Thymus (tissue), 11 donors: ENCODE measurements at regions not wholly inside any gene's neighbourhood (a gene's known extent, or its start where the extent isn't known, plus 50 kb on each side); places are given as distances from the start of the nearest gene placed in this dataset.
"Not testable (repeated sequence)": the region's sequence is repeated elsewhere in the genome, so short reads cannot be mapped to it uniquely, and the experiment has no call there.

Experiments used
- DNase-seq, 9 donors: peaks; one replicate each; pipeline ENCODE4 v3.0.0-alpha.2; 2013; ENCODE audit warnings: low spot score in 9 of 9, low read depth in 6 of 9, missing footprints in 1 of 9
- H3K27ac ChIP-seq, 2 donors: one replicate each; pipeline ENCODE4 v1.5.1; 2013; ENCODE audit warnings: control low read depth in 1 of 2, low read depth in 1 of 2, low read length in 1 of 2, mild to moderate bottlenecking in 1 of 2, moderate library complexity in 1 of 2
- H3K27me3 ChIP-seq, 2 donors: one replicate each; pipeline ENCODE4 v1.5.1; 2013; ENCODE audit warnings: low read length in 1 of 2; ENCODE audit not compliant: control insufficient read depth in 2 of 2, insufficient read depth in 1 of 2
- H3K36me3 ChIP-seq, 2 donors: one replicate each; pipeline ENCODE4 v1.5.1; 2013; ENCODE audit warnings: low read length in 1 of 2, mild to moderate bottlenecking in 1 of 2, moderate library complexity in 1 of 2; ENCODE audit not compliant: control insufficient read depth in 2 of 2, insufficient read depth in 2 of 2
- H3K4me1 ChIP-seq, 2 donors: one replicate each; pipeline ENCODE4 v1.5.1; 2013; ENCODE audit warnings: low read length in 2 of 2; ENCODE audit not compliant: control insufficient read depth in 2 of 2, insufficient read depth in 2 of 2
- H3K4me3 ChIP-seq, 2 donors: one replicate each; pipeline ENCODE4 v1.5.1; 2013; ENCODE audit warnings: low read length in 2 of 2, control low read depth in 1 of 2, mild to moderate bottlenecking in 1 of 2
- H3K9me3 ChIP-seq, 2 donors: one replicate each; pipeline ENCODE4 v1.5.1; 2013; ENCODE audit warnings: low read length in 1 of 2, mild to moderate bottlenecking in 1 of 2; ENCODE audit not compliant: control insufficient read depth in 2 of 2, insufficient read depth in 1 of 2
- WGBS: extraction: QIAGEN DNeasy Blood & Tissue Kit; methylation state at CpG from one replicate; pipeline ENCODE4 v1.1.7; 2013; 5-methylcytosine and 5-hydroxymethylcytosine counted together
- donor health status: healthy.

- Histone ChIP-seq H3K27ac (no peak overlapping the region), H3K36me3 (no peaks in the 10 kb centered on the region), H3K4me1 (no peaks in the 10 kb centered on the region), H3K9me3 (no peaks in the 10 kb centered on the region), H3K4me3 (no peak overlapping the region), H3K27me3 (no peaks in the 10 kb centered on the region)
- 97% methylated on average over 2 of the region's 2 CpGs for WGBS
- no peak for DNase-seq
These were observed 219.3 kb upstream of the GRIN3A start for GRCh38 chr9:101957705-101958104.

- WGBS: 40% methylated on average over 1 of the region's 1 CpG
- H3K27ac ChIP-seq: no peak overlapping the region
These were observed 213.2 kb upstream of the GRIN3A start for GRCh38 chr9:101951598-101951997.

GRCh38 chr9:101931756-101932155 lies 193.3 kb upstream of the GRIN3A start:
- 89% methylated on average over 2 of the region's 2 CpGs for WGBS
- DNase-seq: no peak
- Histone ChIP-seq H3K9me3 (no peaks in the 10 kb centered on the region), H3K4me1 (no peaks in the 10 kb centered on the region), H3K27ac (no peak overlapping the region), H3K27me3 (no peaks in the 10 kb centered on the region), H3K4me3 (no peak overlapping the region), H3K36me3 (no peaks in the 10 kb centered on the region)

More at GRCh38 chr9:101951598-101951997, 213.2 kb upstream of the GRIN3A start:
- Histone ChIP-seq H3K27me3 (no peaks in the 10 kb centered on the region), H3K4me3 (no peak overlapping the region), H3K36me3 (no peaks in the 10 kb centered on the region), H3K9me3 (no peaks in the 10 kb centered on the region), H3K4me1 (no peaks in the 10 kb centered on the region)
- no peak for DNase-seq

GRCh38 chr9:101930783-101931182 lies 192.3 kb upstream of the GRIN3A start:
- Histone ChIP-seq H3K4me1 (no peaks in the 10 kb centered on the region), H3K27ac (no peak overlapping the region), H3K4me3 (no peak overlapping the region), H3K27me3 (no peaks in the 10 kb centered on the region), H3K9me3 (no peaks in the 10 kb centered on the region), H3K36me3 (no peaks in the 10 kb centered on the region)
- DNase-seq: no peak

- no peak overlapping the region for H3K4me3 ChIP-seq
- H3K9me3 ChIP-seq: no peaks in the 10 kb centered on the region
- H3K27me3 ChIP-seq: no peaks in the 10 kb centered on the region
- H3K27ac ChIP-seq: no peak overlapping the region
- no peak for DNase-seq
- no peaks in the 10 kb centered on the region for H3K4me1 ChIP-seq
- no peaks in the 10 kb centered on the region for H3K36me3 ChIP-seq
These were observed 187.1 kb upstream of the GRIN3A start for GRCh38 chr9:101925498-101925897.

GRCh38 chr9:101923451-101923850 lies 185.0 kb upstream of the GRIN3A start:
- H3K9me3 ChIP-seq: no peaks in the 10 kb centered on the region
- H3K27ac ChIP-seq: no peak overlapping the region
- no peak overlapping the region for H3K4me3 ChIP-seq
- WGBS: 0% methylated on average over 1 of the region's 1 CpG
- no peaks in the 10 kb centered on the region for H3K36me3 ChIP-seq
- H3K4me1 ChIP-seq: no peaks in the 10 kb centered on the region
- H3K27me3 ChIP-seq: no peaks in the 10 kb centered on the region
- DNase-seq: no peak

GRCh38 chr9:101916948-101917347 lies 178.5 kb upstream of the GRIN3A start:
- not testable (repeated sequence) for H3K36me3 ChIP-seq, DNase-seq, H3K9me3 ChIP-seq, H3K27ac ChIP-seq, H3K4me1 ChIP-seq, H3K4me3 ChIP-seq, H3K27me3 ChIP-seq
- WGBS: 92% methylated on average over 4 of the region's 4 CpGs

- H3K36me3 ChIP-seq: no peaks in the 10 kb centered on the region
- WGBS: 84% methylated on average over 1 of the region's 1 CpG
- H3K9me3 ChIP-seq: no peaks in the 10 kb centered on the region
- no peak overlapping the region for H3K27ac ChIP-seq
- no peak for DNase-seq
- no peaks in the 10 kb centered on the region for H3K27me3 ChIP-seq
- H3K4me3 ChIP-seq: no peak overlapping the region
- no peaks in the 10 kb centered on the region for H3K4me1 ChIP-seq
These were observed 177.0 kb upstream of the GRIN3A start for GRCh38 chr9:101915482-101915881.

- H3K27ac ChIP-seq: no peak overlapping the region
These were observed 174.3 kb upstream of the GRIN3A start for GRCh38 chr9:101912698-101913097.

GRCh38 chr9:101907466-101907865 lies 169.0 kb upstream of the GRIN3A start:
- no peak overlapping the region for H3K27ac ChIP-seq
- 95% methylated on average over 2 of the region's 2 CpGs for WGBS
- H3K4me1 ChIP-seq: no peaks in the 10 kb centered on the region
- H3K27me3 ChIP-seq: no peaks in the 10 kb centered on the region
- H3K36me3 ChIP-seq: no peaks in the 10 kb centered on the region
- DNase-seq: no peak
- no peak overlapping the region for H3K4me3 ChIP-seq
- H3K9me3 ChIP-seq: no peaks in the 10 kb centered on the region

More at GRCh38 chr9:101912698-101913097, 174.3 kb upstream of the GRIN3A start:
- Histone ChIP-seq H3K9me3 (no peaks in the 10 kb centered on the region), H3K36me3 (no peaks in the 10 kb centered on the region), H3K27me3 (no peaks in the 10 kb centered on the region), H3K4me3 (no peak overlapping the region), H3K4me1 (no peaks in the 10 kb centered on the region)
- no peak for DNase-seq
- WGBS: 75% methylated on average over 1 of the region's 1 CpG
